ENCODE measurements at regions not wholly inside any gene's neighbourhood (a gene's known extent, or its start where the extent isn't known, plus 50 kb on each side); places are given as distances from the start of the nearest gene placed in this dataset.

GRCh38 chr11:45512471-45513148 lies 152.8 kb downstream of the CHST1 start:
- Mint-ChIP-seq H3K27ac (no peak overlapping the region), H3K9me3 (no peaks in the 10 kb centered on the region), H3K4me3 (no peak overlapping the region), H3K36me3 (no peaks in the 10 kb centered on the region), H3K4me1 (no peaks in the 10 kb centered on the region)
- ATAC-seq (no peak), DNase-seq (ENCODE audit: low spot score in 2 of 2) (no peak)

DNA sequence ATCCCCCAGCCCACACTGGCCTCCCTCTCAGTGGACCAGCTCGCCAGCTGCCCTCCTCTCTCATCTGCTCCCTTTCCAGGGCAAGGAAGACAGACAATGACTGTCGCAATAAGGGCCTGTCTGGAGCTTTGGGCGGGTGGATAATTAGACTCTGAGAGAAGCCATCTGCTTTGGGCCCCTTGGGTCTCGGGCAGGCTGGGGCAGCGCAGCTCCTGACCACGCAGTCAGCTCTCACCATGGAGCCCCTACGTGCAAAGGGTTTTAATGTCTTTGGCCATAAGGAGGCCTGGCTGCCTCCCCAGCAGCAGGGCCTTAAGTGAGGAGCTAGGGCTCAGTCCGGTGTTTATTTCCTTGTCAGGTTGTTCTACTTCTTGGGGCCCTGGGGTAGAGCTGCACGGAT lies 153.9 kb downstream of the CHST1 start:
- H3K27ac Mint-ChIP-seq = no peak overlapping the region
- no peaks in the 10 kb centered on the region for H3K4me1 Mint-ChIP-seq
- no peaks in the 10 kb centered on the region for H3K9me3 Mint-ChIP-seq
- DNase-seq (ENCODE audit: low spot score in 2 of 2) (no peak), ATAC-seq (no peak)
- H3K36me3 Mint-ChIP-seq = no peaks in the 10 kb centered on the region
- H3K4me3 Mint-ChIP-seq = no peak overlapping the region

DNA sequence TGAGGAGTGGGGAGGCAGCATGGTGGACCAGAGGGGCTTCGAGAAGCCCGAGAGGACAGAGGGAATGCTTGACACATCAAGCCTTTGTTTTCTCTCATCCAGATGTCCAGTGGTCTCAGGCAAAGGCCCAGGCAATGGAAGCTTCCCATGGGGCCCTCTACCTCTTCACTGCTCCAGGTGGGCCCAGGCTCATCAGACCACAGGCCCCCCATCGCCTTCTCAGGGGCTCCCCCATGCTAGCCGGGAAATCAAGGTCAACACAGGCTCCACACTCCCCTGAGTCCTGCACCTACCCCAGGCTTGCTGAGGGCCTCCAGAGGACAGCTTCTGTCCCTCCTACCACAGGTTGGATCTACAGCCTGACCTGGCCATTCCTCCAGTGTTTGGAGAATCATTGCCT lies 157.5 kb downstream of the CHST1 start:
- ATAC-seq (no peak), DNase-seq (ENCODE audit: low spot score in 2 of 2) (no peak)
- peaks cover 1% of the 10 kb centered on the region for H3K9me3 Mint-ChIP-seq
- H3K27ac Mint-ChIP-seq = no peak overlapping the region
- no peaks in the 10 kb centered on the region for H3K4me1 Mint-ChIP-seq
- no peaks in the 10 kb centered on the region for H3K36me3 Mint-ChIP-seq
- H3K4me3 Mint-ChIP-seq = no peak overlapping the region

DNA sequence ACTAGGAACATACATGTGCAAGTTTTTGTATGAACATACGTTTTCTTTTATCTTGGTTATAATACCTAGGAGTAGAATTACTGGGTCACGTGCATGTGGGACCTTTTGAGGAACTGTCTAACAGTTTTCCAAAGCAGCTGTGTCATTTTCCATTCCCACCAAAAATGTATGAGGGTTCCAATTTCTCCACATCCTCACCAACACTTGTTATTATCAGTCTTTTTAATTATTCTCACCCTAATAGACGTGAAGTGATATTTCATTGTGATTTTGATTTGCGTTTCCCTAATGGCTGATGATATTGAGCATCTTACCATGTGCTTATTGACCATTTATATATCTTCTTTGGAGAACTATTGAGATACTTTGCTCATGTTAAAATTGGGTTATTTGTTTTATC lies 162.1 kb downstream of the CHST1 start:
- Mint-ChIP-seq H3K4me1 (no peaks in the 10 kb centered on the region), H3K36me3 (no peaks in the 10 kb centered on the region), H3K9me3 (peaks cover 2% of the 10 kb centered on the region), H3K27ac (no peak overlapping the region), H3K4me3 (no peak overlapping the region)
- ATAC-seq (no peak), DNase-seq (ENCODE audit: low spot score in 2 of 2) (no peak)

DNA sequence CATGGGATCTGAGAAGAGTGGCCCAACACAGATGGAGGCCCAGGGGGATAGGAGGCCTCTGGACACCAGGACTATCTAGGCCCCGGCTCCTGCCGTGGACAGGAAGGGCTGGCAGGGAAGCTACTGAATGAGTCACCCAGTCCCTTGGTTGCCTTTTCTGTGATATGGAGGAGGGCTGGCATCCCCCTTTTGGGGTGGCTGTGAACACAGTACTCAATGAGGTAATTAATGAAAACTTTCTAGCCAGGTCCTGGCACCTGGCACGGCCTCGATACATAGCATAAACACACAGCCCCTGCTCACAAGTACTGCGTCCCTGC lies 163.2 kb downstream of the CHST1 start:
- peaks cover 7% of the 10 kb centered on the region for H3K9me3 Mint-ChIP-seq
- no peak for DNase-seq (ENCODE audit: low spot score in 2 of 2)

DNA sequence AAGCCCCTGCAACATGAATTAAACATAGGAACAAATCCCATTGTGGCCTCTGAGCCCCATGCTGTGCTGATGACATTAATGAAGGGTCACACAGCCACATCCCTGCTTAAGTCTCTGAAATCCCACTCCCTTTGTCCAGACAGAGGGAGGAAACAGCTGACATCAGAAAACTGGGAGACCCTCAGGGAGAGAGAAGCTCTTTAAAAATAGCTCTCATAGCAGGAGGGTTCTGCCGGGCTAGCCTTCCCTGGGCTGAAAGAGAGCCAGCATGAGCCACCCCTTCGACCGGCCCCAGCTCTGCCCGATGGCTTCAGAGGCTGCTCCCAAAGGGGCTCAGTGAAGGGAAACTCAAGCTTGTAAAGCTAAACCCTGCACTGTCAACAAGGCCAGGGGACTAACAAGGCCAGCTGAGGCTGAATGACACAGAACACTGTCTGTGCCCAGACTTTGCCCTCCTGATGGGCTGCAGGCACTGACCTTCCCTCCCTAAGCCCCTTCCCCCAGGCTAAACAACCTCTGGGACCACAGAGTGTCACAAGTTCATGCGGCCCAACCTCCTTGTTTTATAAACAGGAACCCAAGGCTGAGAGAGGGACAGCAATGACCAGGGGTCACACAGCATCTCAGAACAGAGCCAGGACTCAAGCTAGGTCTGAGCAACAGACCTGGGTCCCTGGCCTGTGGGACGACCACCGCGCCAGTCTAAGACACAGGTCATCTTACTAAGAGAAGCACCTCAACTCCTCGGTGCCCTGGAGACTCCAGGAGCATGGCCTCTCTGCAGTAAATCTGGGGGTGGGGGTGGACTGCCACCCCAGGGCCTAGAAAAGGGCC lies 163.8 kb downstream of the CHST1 start:
- Mint-ChIP-seq H3K27ac (no peak overlapping the region), H3K36me3 (no peaks in the 10 kb centered on the region), H3K4me1 (no peaks in the 10 kb centered on the region), H3K4me3 (no peak overlapping the region), H3K9me3 (peaks cover 7% of the 10 kb centered on the region)
- DNase-seq (ENCODE audit: low spot score in 2 of 2) = no peak
- no peak for ATAC-seq

More for the DNA sequence above, 163.2 kb downstream of the CHST1 start:
- no peak for ATAC-seq
- Mint-ChIP-seq H3K27ac (no peak overlapping the region), H3K36me3 (no peaks in the 10 kb centered on the region), H3K4me3 (no peak overlapping the region), H3K4me1 (no peaks in the 10 kb centered on the region)

DNA sequence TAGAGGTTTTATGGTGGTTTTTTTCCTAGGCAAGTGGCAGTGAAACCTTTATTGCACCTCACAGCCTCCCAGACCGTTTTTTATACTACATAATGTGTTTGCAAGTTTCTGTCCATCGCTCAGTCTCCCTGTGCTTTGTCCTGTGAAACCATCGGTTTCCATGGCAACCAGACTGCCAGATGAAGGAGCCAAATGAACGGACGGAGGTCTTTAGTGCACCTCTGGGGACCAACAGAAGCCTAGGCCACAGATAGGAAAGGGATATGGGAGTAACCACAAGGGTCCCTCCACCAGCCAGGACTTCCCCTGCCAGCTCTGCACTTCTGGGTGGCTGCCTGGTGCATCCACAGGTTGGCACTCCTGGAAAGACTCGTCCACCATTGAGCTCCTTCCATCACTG lies 165.0 kb downstream of the CHST1 start:
- Mint-ChIP-seq H3K9me3 (peaks cover 7% of the 10 kb centered on the region), H3K27ac (no peak overlapping the region), H3K4me1 (no peaks in the 10 kb centered on the region), H3K4me3 (no peak overlapping the region), H3K36me3 (no peaks in the 10 kb centered on the region)
- ATAC-seq (no peak), DNase-seq (ENCODE audit: low spot score in 2 of 2) (no peak)

GRCh38 chr11:45494738-45495137 lies 170.7 kb downstream of the CHST1 start:
- Mint-ChIP-seq H3K36me3 (no peaks in the 10 kb centered on the region), H3K9me3 (peaks cover 5% of the 10 kb centered on the region), H3K27ac (no peak overlapping the region), H3K4me1 (no peaks in the 10 kb centered on the region), H3K4me3 (no peak overlapping the region)
- no peak for DNase-seq (ENCODE audit: low spot score in 2 of 2)
- peak; percentile 21 for ATAC-seq

- DNase-seq (ENCODE audit: low spot score in 2 of 2) (no peak), ATAC-seq (no peak)
- Mint-ChIP-seq H3K36me3 (no peaks in the 10 kb centered on the region), H3K9me3 (no peaks in the 10 kb centered on the region), H3K27ac (no peak overlapping the region), H3K4me1 (no peaks in the 10 kb centered on the region), H3K4me3 (no peak overlapping the region)
Observed at GRCh38 chr11:45489281-45489905, 176.0 kb downstream of the CHST1 start.

GRCh38 chr11:45486461-45486860 lies 179.0 kb downstream of the CHST1 start:
- DNase-seq (ENCODE audit: low spot score in 2 of 2) (no peak), ATAC-seq (no peak)
- Mint-ChIP-seq H3K4me1 (no peaks in the 10 kb centered on the region), H3K27ac (no peak overlapping the region), H3K9me3 (no peaks in the 10 kb centered on the region), H3K4me3 (no peak overlapping the region), H3K36me3 (no peaks in the 10 kb centered on the region)

DNA sequence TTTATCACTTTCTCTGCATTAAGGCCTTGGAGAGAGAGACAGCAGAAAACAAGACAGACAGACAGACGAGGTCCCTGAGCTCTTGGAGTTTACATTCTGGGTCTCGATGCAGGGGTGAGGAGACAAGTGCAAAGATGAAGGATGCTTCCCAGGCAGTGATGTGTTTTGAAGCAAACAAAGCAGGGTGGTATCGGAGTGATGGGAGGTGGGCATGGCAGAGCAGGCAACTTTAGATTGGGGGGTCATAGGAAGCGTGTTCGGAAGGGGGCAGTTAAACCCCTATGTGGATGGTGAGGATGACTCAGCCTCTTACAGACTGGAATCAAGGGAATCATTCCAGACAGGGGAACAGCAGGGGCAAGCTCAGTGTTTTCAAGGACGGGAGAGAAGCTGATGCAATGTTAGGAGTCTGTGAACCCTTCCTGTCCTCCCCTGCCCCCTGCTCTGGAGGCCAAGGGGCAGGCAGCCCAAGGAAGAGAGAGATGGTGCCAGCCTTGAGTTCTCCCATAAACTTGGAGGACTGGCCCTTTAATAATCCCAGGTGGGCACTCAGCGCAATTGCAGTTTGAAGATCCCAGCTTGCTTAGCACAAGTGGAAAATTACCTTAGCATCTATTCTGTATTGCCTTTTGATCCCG lies 180.2 kb downstream of the CHST1 start:
- no peaks in the 10 kb centered on the region for H3K36me3 Mint-ChIP-seq
- H3K4me1 Mint-ChIP-seq = no peaks in the 10 kb centered on the region
- DNase-seq (ENCODE audit: low spot score in 2 of 2) (no peak), ATAC-seq (no peak)
- no peak overlapping the region for H3K4me3 Mint-ChIP-seq
- no peaks in the 10 kb centered on the region for H3K9me3 Mint-ChIP-seq
- no peak overlapping the region for H3K27ac Mint-ChIP-seq

DNA sequence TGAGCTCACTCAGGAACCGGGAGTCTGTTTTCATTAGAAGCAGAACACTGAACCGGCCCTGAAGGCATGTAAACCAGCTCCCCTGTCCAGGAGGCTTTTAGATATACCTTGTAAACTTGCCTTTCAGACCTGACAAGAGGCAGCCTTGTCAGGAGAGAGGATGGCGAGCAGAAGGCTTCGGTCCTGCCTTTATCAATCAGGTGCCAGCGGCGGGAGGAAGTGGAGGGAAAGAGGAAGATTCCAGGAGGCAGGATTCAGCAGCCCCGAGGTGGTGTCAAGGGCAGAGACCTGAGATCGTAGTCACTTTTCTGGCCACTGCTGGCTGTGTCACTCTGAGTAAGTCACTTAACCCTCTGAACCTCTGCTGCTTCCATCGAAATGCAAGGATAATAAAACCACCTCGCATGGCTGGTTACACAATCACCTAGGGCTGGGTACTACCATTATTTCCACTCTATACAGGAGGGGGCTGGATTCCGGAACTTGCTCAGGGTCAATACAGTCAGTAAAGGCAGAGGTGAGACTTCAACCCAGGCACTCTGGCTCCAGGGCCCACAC lies 181.0 kb downstream of the CHST1 start:
- H3K27ac Mint-ChIP-seq = no peak overlapping the region
- H3K4me1 Mint-ChIP-seq = no peaks in the 10 kb centered on the region
- H3K4me3 Mint-ChIP-seq = no peak overlapping the region
- H3K9me3 Mint-ChIP-seq = no peaks in the 10 kb centered on the region
- no peaks in the 10 kb centered on the region for H3K36me3 Mint-ChIP-seq
- DNase-seq (ENCODE audit: low spot score in 2 of 2) (no peak), ATAC-seq (no peak)

- Mint-ChIP-seq H3K9me3 (no peaks in the 10 kb centered on the region), H3K4me1 (no peaks in the 10 kb centered on the region), H3K4me3 (no peak overlapping the region), H3K36me3 (no peaks in the 10 kb centered on the region), H3K27ac (no peak overlapping the region)
- ATAC-seq = no peak
- DNase-seq (ENCODE audit: low spot score in 2 of 2) = no peak
Observed at GRCh38 chr11:45483416-45483815, 182.0 kb downstream of the CHST1 start.

DNA sequence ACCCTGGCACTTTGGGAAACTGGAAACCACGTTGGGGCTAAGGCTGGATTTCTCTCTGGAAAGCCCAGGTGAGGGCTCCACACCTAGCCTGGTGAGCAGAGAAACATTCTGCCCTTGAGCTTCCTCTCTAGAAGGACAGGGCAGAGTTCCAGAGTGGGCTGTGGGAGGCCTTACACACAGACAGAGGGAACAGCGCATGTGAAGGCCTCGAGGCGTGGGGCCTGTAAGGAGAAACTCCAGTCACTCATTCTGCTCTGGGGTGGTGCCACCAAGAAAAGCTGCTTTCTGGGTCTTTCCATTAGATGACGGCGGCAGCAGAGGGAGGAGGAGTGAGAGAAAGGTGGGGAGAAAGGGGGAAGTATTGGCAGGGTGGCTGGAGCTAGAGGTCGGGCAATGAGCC lies 183.1 kb downstream of the CHST1 start:
- ATAC-seq (no peak), DNase-seq (ENCODE audit: low spot score in 2 of 2) (no peak)
- no peak overlapping the region for H3K4me3 Mint-ChIP-seq
- H3K27ac Mint-ChIP-seq = no peak overlapping the region
- no peaks in the 10 kb centered on the region for H3K36me3 Mint-ChIP-seq
- H3K9me3 Mint-ChIP-seq = no peaks in the 10 kb centered on the region
- H3K4me1 Mint-ChIP-seq = no peaks in the 10 kb centered on the region

- Mint-ChIP-seq H3K27ac (no peak overlapping the region), H3K4me3 (no peak overlapping the region), H3K9me3 (no peaks in the 10 kb centered on the region), H3K4me1 (no peaks in the 10 kb centered on the region), H3K36me3 (no peaks in the 10 kb centered on the region)
- ATAC-seq (no peak), DNase-seq (ENCODE audit: low spot score in 2 of 2) (no peak)
Observed at GRCh38 chr11:45481026-45481425, 184.4 kb downstream of the CHST1 start.

Data from stimulated activated effector memory CD8-positive, alpha-beta T cell treated with anti-CD3 and anti-CD28 coated beads, Interleukin-12 subunit alpha, Interleukin-12 subunit beta, amount 100 ng/mL, for 72 hours (primary cell).